ENCODE measurements at regions not wholly inside any gene's neighbourhood (a gene's known extent, or its start where the extent isn't known, plus 50 kb on each side); places are given as distances from the start of the nearest gene placed in this dataset.

GRCh38 chr11:19463976-19464375 is 223.2 kb upstream of the E2F8 start:
- no peak for TF ChIP-seq POLR2A (IDR thresholded peaks at IDR 0.05)
- TF ChIP-seq CTCF (IDR thresholded peaks at IDR 0.05), result no peak
- Histone ChIP-seq H3K36me3 (no peaks in the 10 kb centered on the region), H3K4me1 (peaks cover 0 to 8% (median 0%) of the 10 kb centered on the region in 3 donors), H3K4me3 (no peak overlapping the region), H3K9me3 (no peaks in the 10 kb centered on the region), H3K27ac (no peak overlapping the region), H3K27me3 (peaks cover 0 to 6% (median 0%) of the 10 kb centered on the region in 4 donors)
- WGBS, 2 donors, result 63 to 81% methylated on average over 6 to 7 of the region's 7 CpGs
- intact Hi-C loops (cut with DNase I), result no loop called here
- no peak for DNase-seq

DNA sequence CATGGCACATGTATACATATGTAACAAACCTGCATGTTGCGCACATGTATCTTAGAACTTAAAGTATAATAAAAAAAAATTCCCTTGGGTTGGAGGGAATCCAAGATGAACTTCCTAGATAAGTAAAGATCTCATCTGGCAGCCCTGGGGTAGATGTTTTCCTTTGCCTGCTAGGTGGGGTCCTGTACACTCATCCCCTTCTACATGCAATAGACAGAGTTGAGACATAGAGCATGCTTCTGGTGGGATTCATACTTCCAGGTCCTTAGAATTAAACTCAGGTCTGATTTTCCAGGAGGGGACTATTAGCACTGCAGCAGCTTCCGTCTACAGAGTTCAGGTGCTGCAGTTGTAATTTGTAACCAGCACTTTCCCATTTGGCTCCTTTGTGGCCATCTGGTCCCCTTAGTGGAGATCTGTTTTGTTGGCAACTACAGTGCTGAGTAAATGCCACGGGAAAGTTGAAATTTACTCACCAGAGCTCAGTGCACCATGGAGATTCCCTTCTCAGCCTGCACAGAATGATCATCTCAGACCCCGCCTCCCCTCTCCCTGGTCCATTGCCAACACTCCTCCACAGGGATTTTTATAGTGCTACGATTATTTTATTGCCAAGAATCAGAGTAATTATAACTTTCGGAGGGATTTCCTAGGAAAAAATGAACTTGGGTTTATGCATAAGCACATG is 220.1 kb upstream of the E2F8 start:
- H3K9me3 ChIP-seq, result no peaks in the 10 kb centered on the region
- no peak overlapping the region for H3K4me3 ChIP-seq
- H3K27me3 ChIP-seq, result peaks cover 0 to 2% (median 0%) of the 10 kb centered on the region in 4 donors
- 52 to 58% methylated on average over 6 of the region's 6 CpGs for WGBS, 2 donors
- no peak overlapping the region for H3K27ac ChIP-seq
- no peak for DNase-seq
- no peaks in the 10 kb centered on the region for H3K36me3 ChIP-seq
- TF ChIP-seq CTCF (IDR thresholded peaks at IDR 0.05) (no peak), POLR2A (IDR thresholded peaks at IDR 0.05) (no peak)
- H3K4me1 ChIP-seq, result peaks cover 0 to 8% (median 0%) of the 10 kb centered on the region in 3 donors
- intact Hi-C loops (cut with DNase I), result no loop called here

DNA sequence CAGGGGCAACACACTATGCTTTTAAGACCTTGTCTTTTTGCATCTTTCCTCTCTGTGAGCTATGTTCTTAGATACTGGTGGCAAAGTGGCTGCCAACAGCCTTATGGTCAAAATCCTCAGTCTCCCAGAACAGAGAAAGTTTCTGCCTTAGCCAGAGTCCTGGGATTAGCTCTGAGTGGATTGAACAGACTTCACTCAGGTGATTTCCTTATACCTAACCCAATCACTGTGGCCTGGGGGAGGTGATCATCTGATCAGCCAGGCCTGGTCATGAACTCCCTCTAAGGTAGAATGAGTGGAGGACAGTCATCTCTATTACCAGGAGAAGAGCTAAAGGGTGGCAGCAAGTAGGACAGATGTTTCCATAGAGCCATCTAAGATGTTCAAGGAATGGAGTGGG is 218.5 kb upstream of the E2F8 start:
- intact Hi-C loops (cut with DNase I), result no loop called here
- no peak for DNase-seq
- H3K4me3 ChIP-seq, result no peak overlapping the region
- TF ChIP-seq CTCF (IDR thresholded peaks at IDR 0.05) (no peak), POLR2A (IDR thresholded peaks at IDR 0.05) (no peak)
- no peaks in the 10 kb centered on the region for H3K36me3 ChIP-seq
- peaks cover 0 to 2% (median 0%) of the 10 kb centered on the region in 4 donors for H3K27me3 ChIP-seq
- no peaks in the 10 kb centered on the region for H3K9me3 ChIP-seq
- H3K4me1 ChIP-seq, result peaks cover 0 to 12% (median 1%) of the 10 kb centered on the region in 3 donors
- no peak overlapping the region for H3K27ac ChIP-seq

DNA sequence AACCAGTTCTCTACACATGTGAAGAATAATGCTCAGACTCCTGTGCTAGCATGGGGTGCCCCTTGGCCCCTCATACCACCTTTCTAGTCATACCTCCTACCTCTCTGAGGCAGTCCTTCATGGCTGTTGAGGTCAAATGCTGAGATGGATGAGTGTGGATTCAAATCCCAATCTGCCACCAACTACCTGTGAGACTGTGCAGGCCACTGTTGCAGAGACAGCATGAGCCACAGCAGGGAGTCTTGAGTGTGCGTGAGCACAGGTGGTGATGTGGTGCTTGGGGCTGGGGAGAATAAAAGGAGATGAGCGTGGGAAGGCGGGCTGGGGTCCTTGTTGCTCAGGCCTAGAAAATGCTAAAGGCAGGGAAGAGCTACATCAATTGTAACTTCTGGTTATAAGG is 218.0 kb upstream of the E2F8 start:
- no peak for TF ChIP-seq CTCF (IDR thresholded peaks at IDR 0.05)
- TF ChIP-seq POLR2A (IDR thresholded peaks at IDR 0.05), result no peak
- Histone ChIP-seq H3K4me3 (no peak overlapping the region), H3K27ac (no peak overlapping the region), H3K4me1 (peaks cover 0 to 17% (median 4%) of the 10 kb centered on the region in 3 donors), H3K9me3 (no peaks in the 10 kb centered on the region), H3K36me3 (no peaks in the 10 kb centered on the region), H3K27me3 (peaks cover 0 to 2% (median 0%) of the 10 kb centered on the region in 4 donors)
- no peak for DNase-seq
- WGBS, 2 donors, result 94 to 97% methylated on average over 3 of the region's 3 CpGs
- intact Hi-C loops (cut with DNase I), result no loop called here

- DNase-seq, result no peak
- intact Hi-C loops (cut with DNase I), result no loop called here
- Histone ChIP-seq H3K4me1 (peaks cover 0 to 20% (median 4%) of the 10 kb centered on the region in 3 donors), H3K27ac (no peak overlapping the region), H3K27me3 (no peaks in the 10 kb centered on the region), H3K4me3 (no peak overlapping the region), H3K36me3 (no peaks in the 10 kb centered on the region), H3K9me3 (no peaks in the 10 kb centered on the region)
- TF ChIP-seq POLR2A (IDR thresholded peaks at IDR 0.05) (no peak), CTCF (IDR thresholded peaks at IDR 0.05) (no peak)
- 68 to 92% methylated on average over 2 of the region's 2 CpGs for WGBS, 2 donors
Measured at GRCh38 chr11:19458231-19458630, 217.5 kb upstream of the E2F8 start.

Measured in esophagus squamous epithelium (tissue), 5 donors.